NCI-H187 treated with DMSO at 0.1 percent for 48 hours (cell line): ENCODE measurements at regions not wholly inside any gene's neighbourhood (a gene's known extent, or its start where the extent isn't known, plus 50 kb on each side); places are given as distances from the start of the nearest gene placed in this dataset.

Experiments
- DNase-seq: peaks from one replicate; lab custom pipeline; 2025; lab: John Stamatoyannopoulos, UW

DNA sequence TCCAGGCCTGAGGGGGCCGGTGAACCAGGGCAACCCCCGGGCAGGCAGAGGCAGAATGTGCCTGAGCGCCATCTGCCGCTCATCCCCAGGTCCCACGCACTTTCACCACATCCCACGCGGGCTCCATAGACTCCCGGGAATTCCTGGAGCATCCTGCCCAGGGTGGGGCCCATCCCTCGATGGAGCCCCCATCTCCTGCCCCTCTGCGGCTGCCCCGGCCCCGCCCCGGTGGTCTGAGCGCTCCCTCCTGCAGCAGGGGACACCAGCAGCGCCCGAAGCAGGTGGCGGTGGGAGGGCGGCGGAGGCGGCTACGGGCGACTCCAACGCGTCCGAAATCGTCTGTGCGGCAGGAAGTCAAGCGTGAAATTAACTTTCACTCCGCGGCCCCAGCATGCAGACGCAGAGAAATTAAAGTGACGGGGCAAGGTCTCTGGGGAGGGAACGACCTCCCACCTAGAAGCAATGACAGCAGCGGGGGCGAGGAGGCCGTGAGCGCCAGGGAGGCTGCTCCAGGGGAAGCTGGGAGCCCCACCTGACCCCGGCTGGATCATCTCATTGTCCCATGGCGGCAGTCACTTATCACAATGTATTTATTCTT, 122.2 kb downstream of the NCOR2 start:
- DNase-seq = no peak

GRCh38 chr12:124443931-124444712, 123.3 kb downstream of the NCOR2 start:
- DNase-seq = no peak

- no peak for DNase-seq
Observed at GRCh38 chr12:124442772-124443445, 124.5 kb downstream of the NCOR2 start.

- DNase-seq = no peak
Observed at GRCh38 chr12:124442281-124442680, 125.1 kb downstream of the NCOR2 start.

DNA sequence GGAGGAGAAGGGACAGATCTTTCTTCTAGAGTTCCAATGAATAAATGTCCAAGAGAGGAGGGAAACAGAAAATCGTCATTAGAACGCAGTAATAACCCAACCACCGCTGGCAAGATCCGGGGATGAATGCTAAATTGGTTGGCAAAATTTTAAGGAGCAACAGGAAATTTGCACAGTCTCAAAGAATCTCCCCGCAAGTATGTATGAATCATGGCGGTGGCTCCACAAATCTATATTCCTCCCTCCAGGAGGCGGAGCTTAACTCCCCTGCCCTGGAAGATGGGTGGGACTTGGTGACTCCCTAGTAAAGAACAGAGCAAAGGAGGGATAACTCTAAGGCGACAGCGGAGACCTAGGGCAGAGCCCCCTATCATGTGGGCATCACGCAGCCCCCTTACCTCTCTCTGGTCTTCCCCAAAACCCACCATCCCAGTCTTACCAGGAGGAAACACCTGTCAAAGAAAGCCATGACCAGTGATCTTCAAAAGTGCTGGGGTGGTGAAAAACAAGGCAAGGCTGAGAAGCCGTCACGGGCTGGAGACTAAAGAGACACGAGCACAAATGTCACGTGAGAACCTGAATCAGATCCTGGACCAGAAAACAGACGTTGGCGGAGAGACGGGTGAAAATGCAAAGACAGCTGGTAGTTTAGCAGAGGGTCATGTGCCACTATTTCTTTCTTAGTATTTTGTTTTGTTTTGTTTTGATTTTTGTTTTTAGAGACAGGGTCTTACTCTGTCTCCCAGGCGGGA, 125.8 kb downstream of the NCOR2 start:
- DNase-seq = no peak

- no peak for DNase-seq
Observed at GRCh38 chr12:124440841-124441381, 126.5 kb downstream of the NCOR2 start.

DNA sequence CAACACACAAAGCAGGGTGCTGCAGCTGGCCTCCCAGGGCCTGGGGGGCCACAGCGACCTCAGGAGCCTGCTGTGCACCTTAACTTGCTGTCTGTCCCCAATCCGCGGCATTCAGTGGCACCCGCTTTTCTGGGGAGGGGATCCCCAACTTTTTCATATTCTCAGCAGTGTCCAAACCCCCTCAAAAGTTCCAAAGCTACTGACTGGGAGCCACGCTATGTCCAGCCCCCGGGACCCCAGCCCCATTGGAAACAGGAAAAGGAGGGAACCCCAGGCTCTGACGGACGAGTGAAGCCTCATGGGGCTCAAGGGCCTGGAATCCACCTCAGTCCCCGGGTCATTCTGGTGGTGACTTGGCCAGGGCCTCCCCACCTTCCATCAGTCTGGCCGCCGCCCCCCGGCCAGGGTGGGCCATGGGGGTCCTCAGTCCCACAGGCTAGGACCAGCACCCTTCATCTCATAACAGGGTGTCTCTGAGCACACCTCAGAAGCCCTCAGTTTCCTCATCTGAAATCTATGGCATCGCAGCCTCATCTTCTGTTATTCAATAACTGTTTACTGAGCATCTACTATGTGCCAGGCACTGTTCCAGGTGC, 127.3 kb downstream of the NCOR2 start:
- no peak for DNase-seq

- no peak for DNase-seq
Observed at GRCh38 chr12:124438437-124439056, 128.9 kb downstream of the NCOR2 start.

GRCh38 chr12:124437617-124438436, 129.6 kb downstream of the NCOR2 start:
- no peak for DNase-seq

DNA sequence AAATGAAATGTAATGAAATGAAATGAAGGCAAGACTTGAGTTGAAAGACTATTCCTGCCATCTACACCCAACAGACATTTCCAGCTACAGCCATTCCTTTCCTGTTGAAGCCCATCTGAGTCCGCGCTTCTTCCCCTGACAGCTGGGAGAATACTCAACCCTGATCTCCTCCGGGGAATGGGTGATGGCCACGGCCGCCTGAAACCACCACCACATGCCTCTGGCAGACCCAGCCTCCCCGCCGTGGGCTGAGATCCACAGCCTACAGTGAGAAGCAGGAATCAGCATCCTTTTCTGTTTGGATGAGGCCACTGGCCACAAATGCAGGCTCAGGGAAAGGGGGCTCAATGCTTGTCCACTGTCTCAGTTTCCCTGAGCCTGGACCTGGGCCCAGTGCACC, 130.3 kb downstream of the NCOR2 start:
- DNase-seq = no peak

DNA sequence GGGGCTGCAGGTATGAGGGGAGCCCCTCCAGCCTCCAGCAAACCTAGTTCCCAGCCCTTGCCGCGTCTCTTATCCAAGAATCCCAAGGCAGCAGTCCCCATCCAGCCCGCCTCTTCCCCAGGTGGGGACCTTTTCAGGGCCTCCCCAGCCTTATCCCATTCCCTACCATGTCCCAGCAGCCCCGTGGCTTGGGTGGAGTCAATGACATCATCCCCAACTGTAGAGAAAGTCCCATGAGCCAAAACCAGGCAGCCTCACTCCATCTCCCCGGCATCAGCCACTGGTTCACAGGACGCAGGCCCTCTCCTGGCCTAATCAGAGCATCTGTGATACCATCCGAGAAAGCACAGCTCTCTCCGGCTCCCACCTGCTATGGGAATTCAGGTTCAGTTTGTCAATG, 131.0 kb downstream of the NCOR2 start:
- no peak for DNase-seq

DNA sequence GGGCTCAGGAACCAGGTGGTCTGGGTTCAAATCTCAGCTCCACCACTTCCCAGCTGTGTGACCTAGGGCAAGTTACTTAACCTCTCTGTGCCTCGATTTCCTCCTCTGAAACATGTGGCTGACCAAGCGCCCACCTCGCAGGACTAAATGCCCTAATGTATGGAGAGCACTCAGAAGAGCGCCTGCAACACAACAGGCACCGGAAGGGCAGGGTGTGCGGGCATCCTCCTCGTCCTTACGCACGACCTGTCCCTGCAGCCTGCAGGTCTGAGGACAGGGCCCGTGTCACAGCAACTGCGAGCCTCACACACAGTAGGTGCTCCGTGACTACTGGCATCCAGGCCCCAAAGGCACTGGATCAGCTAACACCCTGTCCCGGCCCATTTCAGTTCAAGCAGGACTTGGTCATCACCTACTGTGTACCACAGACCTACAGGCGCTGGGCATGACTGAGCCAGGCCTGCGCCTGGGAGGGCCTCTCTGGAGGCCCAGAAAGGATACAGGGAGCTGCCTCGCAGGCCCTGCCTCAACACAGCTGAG, 131.5 kb downstream of the NCOR2 start:
- no peak for DNase-seq

GRCh38 chr12:124434951-124435805, 132.2 kb downstream of the NCOR2 start:
- DNase-seq = no peak

DNA sequence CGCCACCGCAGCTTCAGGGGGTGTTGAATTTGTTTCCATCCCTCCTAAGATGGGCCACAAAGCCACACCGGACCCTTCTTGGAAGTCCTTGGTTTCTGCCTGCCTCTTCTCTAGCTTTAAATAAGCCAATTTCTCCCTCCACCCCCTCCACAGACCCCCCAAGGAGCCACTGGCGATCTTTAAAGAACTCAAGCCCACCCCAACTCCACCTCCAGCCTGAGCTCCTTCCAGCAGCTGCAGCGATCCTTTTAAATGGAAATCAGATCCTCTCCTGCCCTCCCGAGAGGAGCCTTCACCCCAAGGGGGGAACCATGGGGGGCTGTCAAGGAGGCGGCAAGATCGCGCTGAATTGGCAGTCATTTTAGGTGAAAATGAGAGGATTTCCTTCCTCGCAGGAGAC, 133.1 kb downstream of the NCOR2 start:
- DNase-seq = no peak

DNA sequence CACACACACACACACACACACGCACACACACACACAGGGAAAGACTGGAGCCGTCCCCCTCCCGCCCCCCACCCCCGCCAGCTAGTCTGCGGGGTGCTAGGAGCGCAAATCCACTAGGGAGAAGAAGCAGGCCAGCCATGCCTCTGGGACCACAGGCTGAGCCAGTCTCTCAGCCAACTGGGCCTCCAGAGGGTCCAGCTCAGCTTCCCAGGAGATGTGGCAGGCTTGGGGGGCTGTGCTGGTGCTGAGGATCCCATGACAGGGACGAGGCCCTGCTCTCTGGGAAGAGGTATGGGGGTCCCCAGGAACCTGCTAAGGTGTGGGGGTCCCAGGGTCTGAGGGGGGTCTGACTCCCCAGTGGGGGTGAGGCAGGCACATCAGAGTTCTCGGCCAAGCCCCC, 133.5 kb downstream of the NCOR2 start:
- DNase-seq = no peak

GRCh38 chr12:124433147-124433874, 134.1 kb downstream of the NCOR2 start:
- DNase-seq = no peak

DNA sequence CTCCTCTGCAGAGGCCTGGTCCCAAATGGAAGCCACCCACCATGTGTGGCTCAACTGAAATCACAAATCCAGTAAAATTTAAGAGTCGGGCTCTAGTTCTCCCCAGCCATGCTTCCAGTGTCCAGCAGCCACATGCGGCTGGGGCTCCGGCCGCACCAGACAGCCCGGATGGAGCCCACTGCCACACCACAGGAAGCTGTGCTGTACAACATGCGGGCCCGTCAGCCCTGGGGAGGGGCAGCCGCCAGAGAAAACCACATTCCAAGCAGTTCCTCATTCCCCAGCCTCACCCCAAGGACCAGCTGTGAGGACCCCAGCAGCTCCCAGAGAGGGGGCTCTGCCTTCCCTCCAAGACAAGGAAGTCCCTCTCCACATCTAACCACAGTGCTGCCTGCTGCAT, 135.0 kb downstream of the NCOR2 start:
- DNase-seq = no peak

DNA sequence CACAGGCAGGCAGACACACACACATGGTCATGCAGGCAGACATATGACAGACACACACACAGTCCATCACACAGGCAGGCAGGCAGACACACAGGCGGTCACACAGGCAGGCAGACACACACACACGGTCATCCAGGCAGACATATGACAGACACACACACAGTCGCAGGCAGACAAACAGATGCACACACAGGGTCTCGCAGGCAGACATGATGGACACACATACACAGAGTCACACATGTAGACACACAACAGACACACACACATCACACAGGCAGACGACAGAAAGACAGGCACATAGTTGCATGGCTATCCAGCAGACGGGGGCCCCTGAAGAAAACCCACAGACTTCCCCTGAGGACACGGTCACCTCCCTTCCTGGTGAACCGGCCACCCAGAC, 135.4 kb downstream of the NCOR2 start:
- no peak for DNase-seq

GRCh38 chr12:124430491-124430890, 135.6 kb downstream of the RFLNA start:
- DNase-seq = no peak
